H1 (cell line): ENCODE measurements at regions not wholly inside any gene's neighbourhood (a gene's known extent, or its start where the extent isn't known, plus 50 kb on each side); places are given as distances from the start of the nearest gene placed in this dataset.

Source experiments
- CTCF ChIA-PET: fragments of 300-600 bp; sonication (Branson Sonifier 250); formaldehyde crosslinking; loops from one replicate; lab custom pipeline; 2021; ENCODE audit not compliant: partially characterized antibody; lab: Charles Lee
- POLR2A ChIA-PET: fragments of 300-600 bp; sonication (Branson Sonifier 250); formaldehyde crosslinking; loops from one replicate; lab custom pipeline; 2021; ENCODE audit warnings: inconsistent platforms; ENCODE audit not compliant: partially characterized antibody; lab: Charles Lee
- DNase-seq, 2 experiments: peaks; one replicate each; pipeline versions ENCODE4 v3.0.0 to v3.0.0-alpha.2; 2010 to 2022; ENCODE audit warnings: low spot score in 2 of 2, low read depth in 1 of 2, mixed read lengths in 1 of 2
- FAIRE-seq: peaks from 2 replicates; lab custom pipeline; 2011; peaks lifted over from hg19 to GRCh38; lab: Jason Lieb, UNC
- H2AFZ ChIP-seq: 2 replicates; pipeline ENCODE4 v1.8.1; 2012; ENCODE audit warnings: low read length, inconsistent platforms
- H2AK5ac ChIP-seq: 2 replicates; pipeline ENCODE4 v1.6.1; 2013; ENCODE audit warnings: low read depth, low read length
- H2BK120ac ChIP-seq: replicated peaks from 2 replicates; pipeline ENCODE3; 2013; ENCODE audit warnings: low read depth, low read length, inconsistent platforms
- H2BK12ac ChIP-seq: 2 replicates; pipeline ENCODE4 v1.6.1; 2013; ENCODE audit warnings: low read depth, low read length
- H2BK15ac ChIP-seq: 2 replicates; pipeline ENCODE4 v1.6.1; 2013; ENCODE audit warnings: low read length
- H2BK20ac ChIP-seq: 2 replicates; pipeline ENCODE4 v1.6.1; 2013; ENCODE audit warnings: low read length
- H2BK5ac ChIP-seq: 2 replicates; pipeline ENCODE4 v1.6.1; 2013; ENCODE audit warnings: low read depth, low read length
- H3K14ac ChIP-seq: 2 replicates; pipeline ENCODE4 v1.6.1; 2013; ENCODE audit warnings: inconsistent platforms; ENCODE audit not compliant: insufficient read length
- H3K18ac ChIP-seq: 2 replicates; pipeline ENCODE4 v1.6.1; 2013; ENCODE audit warnings: low read length; ENCODE audit errors: extremely low read depth
- H3K23ac ChIP-seq: 2 replicates; pipeline ENCODE4 v1.6.1; 2013; ENCODE audit warnings: inconsistent platforms; ENCODE audit not compliant: insufficient read length
- H3K23me2 ChIP-seq: 2 replicates; pipeline ENCODE4 v1.6.1; 2013; ENCODE audit warnings: low read depth, low read length
- H3K27ac ChIP-seq: 2 replicates; pipeline ENCODE4 v1.6.1; 2011; ENCODE audit warnings: low read depth, low read length, inconsistent platforms
- H3K27me3 ChIP-seq, 4 experiments: replicated peaks in 1 of 4; 1 replicate in 1 of 4; 2 replicates in 3 of 4; pipeline versions ENCODE4 v1.6.1 to v1.8.1; 2011 to 2013; ENCODE audit warnings: low read length in 3 of 4, mild to moderate bottlenecking in 3 of 4, inconsistent platforms in 2 of 4, mixed read lengths in 2 of 4, moderate library complexity in 1 of 4; ENCODE audit not compliant: control insufficient read depth in 3 of 4, insufficient read depth in 3 of 4; ENCODE audit errors: extremely low read depth in 1 of 4
- H3K36me3 ChIP-seq, 4 experiments: 2 replicates each; pipeline versions ENCODE4 v1.6.1 to v1.8.1; 2011 to 2013; ENCODE audit warnings: mild to moderate bottlenecking in 4 of 4, low read length in 3 of 4, moderate library complexity in 2 of 4, control low read depth in 1 of 4, inconsistent platforms in 1 of 4; ENCODE audit not compliant: insufficient read depth in 4 of 4, control insufficient read depth in 2 of 4
- H3K4ac ChIP-seq: replicated peaks from 2 replicates; pipeline ENCODE3; 2013; ENCODE audit warnings: low read length, low read depth, mixed read lengths, inconsistent platforms; ENCODE audit not compliant: insufficient read length
- H3K4me1 ChIP-seq, 4 experiments: replicated peaks in 1 of 4; 1 replicate in 1 of 4; 2 replicates in 3 of 4; pipeline versions ENCODE4 v1.6.1 to v1.8.1; 2011 to 2013; ENCODE audit warnings: low read length in 3 of 4, inconsistent platforms in 2 of 4, mixed read lengths in 1 of 4; ENCODE audit not compliant: insufficient read depth in 4 of 4, control insufficient read depth in 3 of 4
- H3K4me2 ChIP-seq, 2 experiments: 2 replicates each; pipeline versions ENCODE4 v1.6.1 to v1.8.1; 2011 to 2013; ENCODE audit warnings: low read depth in 2 of 2, low read length in 2 of 2, control low read depth in 1 of 2, inconsistent platforms in 1 of 2, mild to moderate bottlenecking in 1 of 2; ENCODE audit not compliant: insufficient read depth in 1 of 2
- H3K4me3 ChIP-seq, 4 experiments: fragments of 200-600, 300-600 bp in 1 of 4; sonication (generic), shearing (Covaris generic), sonication (Bioruptor Twin) in 1 of 4; 2 replicates each; pipeline versions ENCODE4 v1.5.1 to v1.8.1; 2011 to 2016; ENCODE audit warnings: low read length in 4 of 4, low read depth in 3 of 4, control low read depth in 2 of 4, inconsistent platforms in 2 of 4, mild to moderate bottlenecking in 2 of 4, mixed read lengths in 1 of 4, moderate library complexity in 1 of 4; ENCODE audit not compliant: insufficient read depth in 2 of 4; ENCODE audit errors: extremely low read depth in 1 of 4
- H3K56ac ChIP-seq: replicated peaks from 2 replicates; pipeline ENCODE3; 2013; ENCODE audit warnings: low read depth, mild to moderate bottlenecking, mixed read lengths, low read length, inconsistent platforms; ENCODE audit not compliant: insufficient read length
- H3K79me1 ChIP-seq: 2 replicates; pipeline ENCODE4 v1.6.1; 2013; ENCODE audit warnings: low read depth, low read length, control low read depth
- H3K79me2 ChIP-seq, 2 experiments: 2 replicates each; pipeline versions ENCODE4 v1.6.1 to v1.8.1; 2012 to 2013; ENCODE audit warnings: low read length in 2 of 2, mild to moderate bottlenecking in 2 of 2, inconsistent platforms in 1 of 2; ENCODE audit not compliant: insufficient read depth in 2 of 2, control insufficient read depth in 1 of 2
- H3K9ac ChIP-seq, 4 experiments: replicated peaks in 1 of 4; 1 replicate in 1 of 4; 2 replicates in 3 of 4; pipeline versions ENCODE4 v1.6.1 to v1.8.1; 2011 to 2013; ENCODE audit warnings: low read depth in 3 of 4, low read length in 3 of 4, control low read depth in 2 of 4, mild to moderate bottlenecking in 2 of 4, moderate library complexity in 2 of 4, inconsistent platforms in 1 of 4; ENCODE audit errors: extremely low read depth in 1 of 4
- H3K9me3 ChIP-seq, 2 experiments: 2 replicates each; pipeline versions ENCODE4 v1.6.1 to v1.8.1; 2012 to 2013; ENCODE audit warnings: mild to moderate bottlenecking in 2 of 2, moderate library complexity in 2 of 2, control low read depth in 1 of 2, inconsistent platforms in 1 of 2, low read depth in 1 of 2, low read length in 1 of 2, mixed read lengths in 1 of 2; ENCODE audit not compliant: insufficient read depth in 2 of 2
- H4K20me1 ChIP-seq, 2 experiments: replicated peaks in 1 of 2; 2 replicates each; pipeline versions ENCODE3 to v1.8.1; 2011 to 2013; ENCODE audit warnings: inconsistent platforms in 2 of 2, low read length in 2 of 2, mild to moderate bottlenecking in 1 of 2; ENCODE audit not compliant: insufficient read depth in 2 of 2, control insufficient read depth in 1 of 2
- H4K5ac ChIP-seq: 2 replicates; pipeline ENCODE4 v1.6.1; 2013; ENCODE audit warnings: low read length, low read depth, mixed read lengths, inconsistent platforms; ENCODE audit not compliant: insufficient read length
- H4K8ac ChIP-seq: 2 replicates; pipeline ENCODE4 v1.8.0; 2013; ENCODE audit warnings: mild to moderate bottlenecking, moderate library complexity, low read length, inconsistent platforms; ENCODE audit not compliant: insufficient read depth; ENCODE audit errors: extremely low read depth
- H4K91ac ChIP-seq: replicated peaks from 2 replicates; pipeline ENCODE3; 2013; ENCODE audit warnings: low read length, mixed read lengths, inconsistent platforms; ENCODE audit not compliant: insufficient read length
- CEBPB ChIP-seq: IDR thresholded peaks from 2 replicates; pipeline ENCODE4 v1.6.1; 2012; ENCODE audit warnings: low read depth, low read length
- SIRT6 ChIP-seq: IDR thresholded peaks from one replicate; pipeline ENCODE4 v1.7.1; 2012; ENCODE audit warnings: low read length, inconsistent platforms
- WGBS, 2 experiments: shearing (Covaris generic) in 1 of 2; methylation state at CpG; one replicate each; pipeline versions ENCODE4 v1.1.6 to v1.1.7; 2013 to 2015; ENCODE audit warnings: low lambda C conversion rate in 2 of 2, mixed read lengths in 2 of 2, inconsistent platforms in 1 of 2, low coverage in 1 of 2, missing lambda C conversion rate in 1 of 2; ENCODE audit not compliant: insufficient replicate concordance in 2 of 2, insufficient coverage in 1 of 2, insufficient read length in 1 of 2; ENCODE audit errors: extremely low coverage in 1 of 2, missing lambda C conversion rate in 1 of 2; 5-methylcytosine and 5-hydroxymethylcytosine counted together

DNA sequence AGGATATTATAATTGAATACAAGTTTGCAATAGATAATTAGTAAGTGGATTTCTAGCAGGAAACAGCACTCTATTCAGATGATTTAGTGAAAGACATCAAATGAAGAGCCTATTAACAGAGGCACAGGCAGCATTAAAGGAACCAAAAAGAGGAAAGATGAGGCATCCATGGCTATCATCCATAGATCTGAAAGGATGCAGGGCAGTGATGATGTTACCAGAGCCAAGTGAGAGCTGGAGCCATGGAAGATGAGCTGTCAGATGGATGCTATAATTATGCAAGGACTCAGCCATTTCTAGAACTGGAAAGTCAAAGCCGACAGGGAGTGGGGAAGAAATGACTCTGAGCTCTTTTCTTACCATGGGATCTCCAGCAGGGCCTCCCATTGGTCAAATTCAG lies 66.8 kb upstream of the ANKEF1 start:
- Histone ChIP-seq H3K4me2 (no peak overlapping the region), H3K79me2 (no peaks in the 10 kb centered on the region), H4K8ac (no peak overlapping the region), H3K9me3 (no peaks in the 10 kb centered on the region), H3K18ac (no peak overlapping the region), H4K91ac (no peak overlapping the region), H2BK20ac (no peak overlapping the region), H2AFZ (no peak overlapping the region), H4K20me1 (no peaks in the 10 kb centered on the region), H3K9ac (no peak overlapping the region), H3K56ac (no peak overlapping the region), H2BK120ac (no peak overlapping the region), H3K4me3 (no peak overlapping the region), H3K4me1 (peaks cover 0 to under 1% (median 0%) of the 10 kb centered on the region in 4 experiments; a peak in 1 of 7 replicates), H4K5ac (no peak overlapping the region), H3K79me1 (no peaks in the 10 kb centered on the region), H3K27me3 (no peaks in the 10 kb centered on the region), H3K23ac (no peak overlapping the region), H3K23me2 (no peaks in the 10 kb centered on the region), H2BK15ac (no peak overlapping the region), H2BK12ac (no peak overlapping the region), H3K4ac (no peak overlapping the region), H3K27ac (no peak overlapping the region), H2AK5ac (no peak overlapping the region)
- CTCF ChIA-PET = interaction anchor here (1.0 to 2.3 kb wide), 10 partner anchors 8 to 350 kb away, joined by 3 to 16 read pairs (median 4); no protein-coding TSS in a partner anchor
- DNase-seq = no peak
- POLR2A ChIA-PET = no interaction called here
- WGBS, 2 experiments = 90% methylated on average over 1 of the region's 1 CpG; no CpG with 5 or more reads in 1 of the 2 experiments
- FAIRE-seq = no peak
- TF ChIP-seq SIRT6 (no peak), CEBPB (no peak)
- TF ChIP-seq, all 59 proteins: peak for 0
- H3K36me3 ChIP-seq = no peaks in the 10 kb centered on the region
- H2BK5ac ChIP-seq = no peak overlapping the region
- H3K14ac ChIP-seq = no peak overlapping the region
